H1 (cell line): ENCODE measurements at regions not wholly inside any gene's neighbourhood (a gene's known extent, or its start where the extent isn't known, plus 50 kb on each side); places are given as distances from the start of the nearest gene placed in this dataset.

Source experiments
- CTCF ChIA-PET: fragments of 300-600 bp; sonication (Branson Sonifier 250); formaldehyde crosslinking; loops from one replicate; lab custom pipeline; 2021; ENCODE audit not compliant: partially characterized antibody; lab: Charles Lee
- POLR2A ChIA-PET: fragments of 300-600 bp; sonication (Branson Sonifier 250); formaldehyde crosslinking; loops from one replicate; lab custom pipeline; 2021; ENCODE audit warnings: inconsistent platforms; ENCODE audit not compliant: partially characterized antibody; lab: Charles Lee
- DNase-seq, 2 experiments: peaks; one replicate each; pipeline versions ENCODE4 v3.0.0 to v3.0.0-alpha.2; 2010 to 2022; ENCODE audit warnings: low spot score in 2 of 2, low read depth in 1 of 2, mixed read lengths in 1 of 2
- FAIRE-seq: peaks from 2 replicates; lab custom pipeline; 2011; peaks lifted over from hg19 to GRCh38; lab: Jason Lieb, UNC
- H2AFZ ChIP-seq: 2 replicates; pipeline ENCODE4 v1.8.1; 2012; ENCODE audit warnings: low read length, inconsistent platforms
- H2AK5ac ChIP-seq: 2 replicates; pipeline ENCODE4 v1.6.1; 2013; ENCODE audit warnings: low read depth, low read length
- H2BK120ac ChIP-seq: replicated peaks from 2 replicates; pipeline ENCODE3; 2013; ENCODE audit warnings: low read depth, low read length, inconsistent platforms
- H2BK12ac ChIP-seq: 2 replicates; pipeline ENCODE4 v1.6.1; 2013; ENCODE audit warnings: low read depth, low read length
- H2BK15ac ChIP-seq: 2 replicates; pipeline ENCODE4 v1.6.1; 2013; ENCODE audit warnings: low read length
- H2BK20ac ChIP-seq: 2 replicates; pipeline ENCODE4 v1.6.1; 2013; ENCODE audit warnings: low read length
- H2BK5ac ChIP-seq: 2 replicates; pipeline ENCODE4 v1.6.1; 2013; ENCODE audit warnings: low read depth, low read length
- H3K14ac ChIP-seq: 2 replicates; pipeline ENCODE4 v1.6.1; 2013; ENCODE audit warnings: inconsistent platforms; ENCODE audit not compliant: insufficient read length
- H3K18ac ChIP-seq: 2 replicates; pipeline ENCODE4 v1.6.1; 2013; ENCODE audit warnings: low read length; ENCODE audit errors: extremely low read depth
- H3K23ac ChIP-seq: 2 replicates; pipeline ENCODE4 v1.6.1; 2013; ENCODE audit warnings: inconsistent platforms; ENCODE audit not compliant: insufficient read length
- H3K23me2 ChIP-seq: 2 replicates; pipeline ENCODE4 v1.6.1; 2013; ENCODE audit warnings: low read depth, low read length
- H3K27ac ChIP-seq: 2 replicates; pipeline ENCODE4 v1.6.1; 2011; ENCODE audit warnings: low read depth, low read length, inconsistent platforms
- H3K27me3 ChIP-seq, 4 experiments: replicated peaks in 1 of 4; 1 replicate in 1 of 4; 2 replicates in 3 of 4; pipeline versions ENCODE4 v1.6.1 to v1.8.1; 2011 to 2013; ENCODE audit warnings: low read length in 3 of 4, mild to moderate bottlenecking in 3 of 4, inconsistent platforms in 2 of 4, mixed read lengths in 2 of 4, moderate library complexity in 1 of 4; ENCODE audit not compliant: control insufficient read depth in 3 of 4, insufficient read depth in 3 of 4; ENCODE audit errors: extremely low read depth in 1 of 4
- H3K36me3 ChIP-seq, 4 experiments: 2 replicates each; pipeline versions ENCODE4 v1.6.1 to v1.8.1; 2011 to 2013; ENCODE audit warnings: mild to moderate bottlenecking in 4 of 4, low read length in 3 of 4, moderate library complexity in 2 of 4, control low read depth in 1 of 4, inconsistent platforms in 1 of 4; ENCODE audit not compliant: insufficient read depth in 4 of 4, control insufficient read depth in 2 of 4
- H3K4ac ChIP-seq: replicated peaks from 2 replicates; pipeline ENCODE3; 2013; ENCODE audit warnings: low read length, low read depth, mixed read lengths, inconsistent platforms; ENCODE audit not compliant: insufficient read length
- H3K4me1 ChIP-seq, 4 experiments: replicated peaks in 1 of 4; 1 replicate in 1 of 4; 2 replicates in 3 of 4; pipeline versions ENCODE4 v1.6.1 to v1.8.1; 2011 to 2013; ENCODE audit warnings: low read length in 3 of 4, inconsistent platforms in 2 of 4, mixed read lengths in 1 of 4; ENCODE audit not compliant: insufficient read depth in 4 of 4, control insufficient read depth in 3 of 4
- H3K4me2 ChIP-seq, 2 experiments: 2 replicates each; pipeline versions ENCODE4 v1.6.1 to v1.8.1; 2011 to 2013; ENCODE audit warnings: low read depth in 2 of 2, low read length in 2 of 2, control low read depth in 1 of 2, inconsistent platforms in 1 of 2, mild to moderate bottlenecking in 1 of 2; ENCODE audit not compliant: insufficient read depth in 1 of 2
- H3K4me3 ChIP-seq, 4 experiments: fragments of 200-600, 300-600 bp in 1 of 4; sonication (generic), shearing (Covaris generic), sonication (Bioruptor Twin) in 1 of 4; 2 replicates each; pipeline versions ENCODE4 v1.5.1 to v1.8.1; 2011 to 2016; ENCODE audit warnings: low read length in 4 of 4, low read depth in 3 of 4, control low read depth in 2 of 4, inconsistent platforms in 2 of 4, mild to moderate bottlenecking in 2 of 4, mixed read lengths in 1 of 4, moderate library complexity in 1 of 4; ENCODE audit not compliant: insufficient read depth in 2 of 4; ENCODE audit errors: extremely low read depth in 1 of 4
- H3K56ac ChIP-seq: replicated peaks from 2 replicates; pipeline ENCODE3; 2013; ENCODE audit warnings: low read depth, mild to moderate bottlenecking, mixed read lengths, low read length, inconsistent platforms; ENCODE audit not compliant: insufficient read length
- H3K79me1 ChIP-seq: 2 replicates; pipeline ENCODE4 v1.6.1; 2013; ENCODE audit warnings: low read depth, low read length, control low read depth
- H3K79me2 ChIP-seq, 2 experiments: 2 replicates each; pipeline versions ENCODE4 v1.6.1 to v1.8.1; 2012 to 2013; ENCODE audit warnings: low read length in 2 of 2, mild to moderate bottlenecking in 2 of 2, inconsistent platforms in 1 of 2; ENCODE audit not compliant: insufficient read depth in 2 of 2, control insufficient read depth in 1 of 2
- H3K9ac ChIP-seq, 4 experiments: replicated peaks in 1 of 4; 1 replicate in 1 of 4; 2 replicates in 3 of 4; pipeline versions ENCODE4 v1.6.1 to v1.8.1; 2011 to 2013; ENCODE audit warnings: low read depth in 3 of 4, low read length in 3 of 4, control low read depth in 2 of 4, mild to moderate bottlenecking in 2 of 4, moderate library complexity in 2 of 4, inconsistent platforms in 1 of 4; ENCODE audit errors: extremely low read depth in 1 of 4
- H3K9me3 ChIP-seq, 2 experiments: 2 replicates each; pipeline versions ENCODE4 v1.6.1 to v1.8.1; 2012 to 2013; ENCODE audit warnings: mild to moderate bottlenecking in 2 of 2, moderate library complexity in 2 of 2, control low read depth in 1 of 2, inconsistent platforms in 1 of 2, low read depth in 1 of 2, low read length in 1 of 2, mixed read lengths in 1 of 2; ENCODE audit not compliant: insufficient read depth in 2 of 2
- H4K20me1 ChIP-seq, 2 experiments: replicated peaks in 1 of 2; 2 replicates each; pipeline versions ENCODE3 to v1.8.1; 2011 to 2013; ENCODE audit warnings: inconsistent platforms in 2 of 2, low read length in 2 of 2, mild to moderate bottlenecking in 1 of 2; ENCODE audit not compliant: insufficient read depth in 2 of 2, control insufficient read depth in 1 of 2
- H4K5ac ChIP-seq: 2 replicates; pipeline ENCODE4 v1.6.1; 2013; ENCODE audit warnings: low read length, low read depth, mixed read lengths, inconsistent platforms; ENCODE audit not compliant: insufficient read length
- H4K8ac ChIP-seq: 2 replicates; pipeline ENCODE4 v1.8.0; 2013; ENCODE audit warnings: mild to moderate bottlenecking, moderate library complexity, low read length, inconsistent platforms; ENCODE audit not compliant: insufficient read depth; ENCODE audit errors: extremely low read depth
- H4K91ac ChIP-seq: replicated peaks from 2 replicates; pipeline ENCODE3; 2013; ENCODE audit warnings: low read length, mixed read lengths, inconsistent platforms; ENCODE audit not compliant: insufficient read length
- BCL11A ChIP-seq, 2 experiments: IDR thresholded peaks; one replicate each; pipeline ENCODE4 v1.6.1; 2011; ENCODE audit warnings: low read depth in 2 of 2, low read length in 2 of 2, mild to moderate bottlenecking in 2 of 2
- FOSL1 ChIP-seq: IDR thresholded peaks from 2 replicates; pipeline ENCODE4 v1.6.1; 2011; ENCODE audit warnings: mild to moderate bottlenecking, low read depth, low read length, moderate library complexity; ENCODE audit not compliant: insufficient read depth
- KDM5A ChIP-seq: fragments of 200-600 bp; IDR thresholded peaks from 2 replicates; pipeline ENCODE4 v1.7.1; 2012; ENCODE audit warnings: mild to moderate bottlenecking, low read length, inconsistent platforms, mixed read lengths
- POLR2AphosphoS5 ChIP-seq: IDR thresholded peaks from 2 replicates; pipeline ENCODE4 v1.6.1; 2011; ENCODE audit warnings: low read depth, low read length
- RNF2 ChIP-seq: fragments of 200-900, 300-1000 bp; sonication (generic); IDR thresholded peaks from 2 replicates; pipeline ENCODE4 v1.7.1; 2016; ENCODE audit warnings: borderline replicate concordance, low read depth, mild to moderate bottlenecking, antibody characterized with exemption, low read length; ENCODE audit not compliant: poor library complexity, severe bottlenecking; ENCODE audit errors: missing control alignments
- SP4 ChIP-seq: IDR thresholded peaks from 2 replicates; pipeline ENCODE4 v1.6.1; 2012; ENCODE audit warnings: low read length, inconsistent platforms
- TBP ChIP-seq: IDR thresholded peaks from 2 replicates; pipeline ENCODE4 v1.6.1; 2011; ENCODE audit warnings: low read depth, low read length, improper control_type of control experiment
- TCF12 ChIP-seq: IDR thresholded peaks from 2 replicates; pipeline ENCODE4 v1.6.1; 2011; ENCODE audit warnings: low read depth, mild to moderate bottlenecking, low read length
- YY1 ChIP-seq: IDR thresholded peaks from 2 replicates; pipeline ENCODE4 v1.6.1; 2011; ENCODE audit warnings: low read depth, mild to moderate bottlenecking, low read length
- WGBS, 2 experiments: shearing (Covaris generic) in 1 of 2; methylation state at CpG; one replicate each; pipeline versions ENCODE4 v1.1.6 to v1.1.7; 2013 to 2015; ENCODE audit warnings: low lambda C conversion rate in 2 of 2, mixed read lengths in 2 of 2, inconsistent platforms in 1 of 2, low coverage in 1 of 2, missing lambda C conversion rate in 1 of 2; ENCODE audit not compliant: insufficient replicate concordance in 2 of 2, insufficient coverage in 1 of 2, insufficient read length in 1 of 2; ENCODE audit errors: extremely low coverage in 1 of 2, missing lambda C conversion rate in 1 of 2; 5-methylcytosine and 5-hydroxymethylcytosine counted together

DNA sequence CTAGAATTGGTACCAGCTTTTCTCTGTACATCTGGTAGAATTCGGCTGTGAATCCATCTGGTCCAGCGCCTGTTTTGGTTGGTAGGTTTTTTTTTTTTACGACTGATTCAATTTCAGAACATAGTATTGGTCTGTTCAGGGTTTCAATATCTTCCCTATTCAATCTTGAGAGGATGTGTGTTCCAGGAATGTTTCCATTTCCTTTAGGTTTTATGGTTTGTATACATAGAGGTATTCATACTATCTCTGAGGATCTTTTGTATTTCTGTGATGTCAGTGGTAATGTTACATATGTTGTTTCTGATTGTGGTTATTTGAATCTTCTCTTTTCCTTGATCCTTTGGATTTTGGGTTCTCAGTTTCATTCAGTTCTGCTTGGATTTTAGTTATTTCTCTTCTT, 172.1 kb upstream of the ITGA4 start:
- Histone ChIP-seq H3K23ac (no peak overlapping the region), H3K4me1 (no peaks in the 10 kb centered on the region), H3K27ac (no peak overlapping the region), H2AFZ (no peak overlapping the region), H2BK5ac (no peak overlapping the region), H2BK12ac (no peak overlapping the region), H3K9me3 (no peaks in the 10 kb centered on the region), H3K79me1 (no peaks in the 10 kb centered on the region), H3K9ac (no peak overlapping the region), H3K4me3 (no peak overlapping the region), H3K4ac (no peak overlapping the region), H4K20me1 (no peaks in the 10 kb centered on the region), H3K4me2 (no peak overlapping the region), H2BK15ac (no peak overlapping the region), H3K56ac (no peak overlapping the region), H2AK5ac (no peak overlapping the region), H4K91ac (no peak overlapping the region), H4K5ac (no peak overlapping the region), H3K27me3 (no peaks in the 10 kb centered on the region), H3K36me3 (no peaks in the 10 kb centered on the region), H2BK120ac (no peak overlapping the region), H3K14ac (no peak overlapping the region), H3K79me2 (no peaks in the 10 kb centered on the region)
- WGBS, 2 experiments: 53% methylated on average over 3 of the region's 3 CpGs; no CpG with 5 or more reads in 1 of the 2 experiments
- ChIA-PET POLR2A (no interaction called here), CTCF (interaction anchor here (0.6 to 0.8 kb wide), 2 partner anchors 21 to 52 kb away, joined by 3 read pairs; no protein-coding TSS in a partner anchor)
- DNase-seq (no peak), FAIRE-seq (no peak)
- no peak for TF ChIP-seq POLR2AphosphoS5
- TF ChIP-seq RNF2: no peak
- TF ChIP-seq KDM5A: no peak
- no peak for TF ChIP-seq BCL11A (IDR thresholded peaks at IDR 0.05; ENCODE audit: low read depth in 2 of 2, low read length in 2 of 2)
- TF ChIP-seq SP4: no peak
- TF ChIP-seq TBP: no peak
- no peak for TF ChIP-seq FOSL1
- TF ChIP-seq YY1: no peak
- no peak for TF ChIP-seq TCF12
- TF ChIP-seq, all 59 proteins: peak for 0
- Histone ChIP-seq H4K8ac (no peak overlapping the region), H3K18ac (no peak overlapping the region), H2BK20ac (no peak overlapping the region), H3K23me2 (no peaks in the 10 kb centered on the region)
